CD8-positive, alpha-beta memory T cell (primary cell): ENCODE measurements at regions not wholly inside any gene's neighbourhood (a gene's known extent, or its start where the extent isn't known, plus 50 kb on each side); places are given as distances from the start of the nearest gene placed in this dataset.
A peak's percentile ranks its signal among the peaks of the same experiment; 100 is the strongest.

Experiments
- CTCF ChIA-PET: fragments of 350-600 bp; sonication (Branson Sonifier 250); formaldehyde crosslinking; loops from one replicate; lab custom pipeline; 2021; ENCODE audit warnings: antibody characterized with exemption; lab: Charles Lee
- POLR2A ChIA-PET: fragments of 350-600 bp; sonication (Branson Sonifier 250); formaldehyde crosslinking; loops from one replicate; lab custom pipeline; 2021; ENCODE audit warnings: antibody characterized with exemption; lab: Charles Lee
- DNase-seq, 5 donors: peaks; one replicate each; pipeline versions ENCODE4 v3.0.0 to v3.0.0-alpha.2; 2020 to 2022; ENCODE audit warnings: mixed read lengths in 1 of 5
- H3K27ac ChIP-seq: one replicate; pipeline ENCODE4 v1.7.0; 2013; ENCODE audit warnings: low read depth, mild to moderate bottlenecking, low read length, moderate library complexity
- H3K27me3 ChIP-seq: 2 replicates; pipeline ENCODE4 v1.7.0; 2013; ENCODE audit warnings: low read length, mild to moderate bottlenecking; ENCODE audit not compliant: insufficient read depth, poor library complexity, severe bottlenecking
- H3K36me3 ChIP-seq: 2 replicates; pipeline ENCODE4 v1.7.0; 2013; ENCODE audit warnings: mild to moderate bottlenecking, low read length, moderate library complexity; ENCODE audit not compliant: insufficient read depth
- H3K4me1 ChIP-seq: 2 replicates; pipeline ENCODE4 v1.7.0; 2013; ENCODE audit warnings: mild to moderate bottlenecking, low read length, moderate library complexity; ENCODE audit not compliant: insufficient read depth
- H3K4me3 ChIP-seq: 2 replicates; pipeline ENCODE4 v1.7.0; 2013; ENCODE audit warnings: mild to moderate bottlenecking, low read length
- H3K9me3 ChIP-seq: 2 replicates; pipeline ENCODE4 v1.7.0; 2013; ENCODE audit warnings: mild to moderate bottlenecking, low read length
- H3K27ac Mint-ChIP-seq, 8 donors: one replicate each; pipeline ENCODE4 v1.8.0; 2020 to 2021; ENCODE audit warnings: mixed read lengths in 8 of 8, mild to moderate bottlenecking in 6 of 8, inconsistent platforms in 3 of 8, moderate library complexity in 3 of 8
- H3K27me3 Mint-ChIP-seq, 2 donors: one replicate each; pipeline ENCODE4 v1.8.0; 2020 to 2021; ENCODE audit warnings: mixed read lengths in 2 of 2, mild to moderate bottlenecking in 1 of 2, moderate library complexity in 1 of 2
- H3K36me3 Mint-ChIP-seq, 3 donors: one replicate each; pipeline ENCODE4 v1.8.0; 2020 to 2021; ENCODE audit warnings: mixed read lengths in 3 of 3, inconsistent platforms in 1 of 3, mild to moderate bottlenecking in 1 of 3
- H3K4me1 Mint-ChIP-seq, 3 donors: one replicate each; pipeline ENCODE4 v1.8.0; 2020 to 2021; ENCODE audit warnings: mixed read lengths in 3 of 3, inconsistent platforms in 1 of 3, mild to moderate bottlenecking in 1 of 3
- H3K4me3 Mint-ChIP-seq, 7 donors: one replicate each; pipeline ENCODE4 v1.8.0; 2020 to 2021; ENCODE audit warnings: mixed read lengths in 7 of 7, mild to moderate bottlenecking in 6 of 7, moderate library complexity in 4 of 7, inconsistent platforms in 2 of 7
- H3K9me3 Mint-ChIP-seq, 5 donors: one replicate each; pipeline ENCODE4 v1.8.0; 2020 to 2022; ENCODE audit warnings: mixed read lengths in 5 of 5, mild to moderate bottlenecking in 3 of 5, moderate library complexity in 2 of 5, inconsistent platforms in 1 of 5

DNA sequence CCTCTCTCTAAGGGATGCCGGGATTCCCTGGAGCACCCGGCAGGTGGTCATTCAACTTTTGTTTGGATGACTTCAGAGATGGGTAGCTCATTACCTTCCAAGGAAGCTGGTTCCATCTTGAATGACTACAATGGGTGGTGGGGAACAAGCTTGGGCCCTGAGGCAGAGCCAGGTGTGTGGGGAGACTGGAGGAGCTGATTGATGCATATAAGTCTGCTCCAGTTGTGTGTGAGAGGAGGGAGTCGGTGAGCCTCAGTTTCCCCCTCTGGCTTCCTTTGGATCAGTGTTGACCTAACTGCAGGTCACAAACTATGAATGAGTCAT lies 133.8 kb upstream of the ZBTB40 start:
- H3K9me3 ChIP-seq, result no peaks in the 10 kb centered on the region
- Mint-ChIP-seq H3K4me1 (no peaks in the 10 kb centered on the region), H3K9me3 (no peaks in the 10 kb centered on the region), H3K36me3 (no peaks in the 10 kb centered on the region), H3K27ac (no peak overlapping the region), H3K27me3 (peaks cover 13 to 35% of the 10 kb centered on the region in 2 donors), H3K4me3 (no peak overlapping the region)
- no peak for DNase-seq
- ChIA-PET CTCF (no interaction called here), POLR2A (no interaction called here)
- H3K27ac ChIP-seq, result no peak overlapping the region
- H3K27me3 ChIP-seq, result peaks cover 3% of the 10 kb centered on the region
- no peaks in the 10 kb centered on the region for H3K4me1 ChIP-seq
- H3K4me3 ChIP-seq, result no peak overlapping the region
- H3K36me3 ChIP-seq, result no peaks in the 10 kb centered on the region

- no peaks in the 10 kb centered on the region for H3K9me3 Mint-ChIP-seq
- Histone ChIP-seq H3K36me3 (no peaks in the 10 kb centered on the region), H3K4me3 (no peak overlapping the region), H3K4me1 (no peaks in the 10 kb centered on the region), H3K27me3 (peaks cover 3% of the 10 kb centered on the region), H3K27ac (no peak overlapping the region), H3K9me3 (no peaks in the 10 kb centered on the region)
- H3K4me1 Mint-ChIP-seq, result no peaks in the 10 kb centered on the region
- ChIA-PET CTCF (no interaction called here), POLR2A (no interaction called here)
- DNase-seq, result peak in 1 of 5 donors; percentile 33
- no peaks in the 10 kb centered on the region for H3K36me3 Mint-ChIP-seq
- peak overlapping the region in 1 of 8 donors; percentile 50 for H3K27ac Mint-ChIP-seq
- peaks cover 10 to 35% of the 10 kb centered on the region in 2 donors for H3K27me3 Mint-ChIP-seq
- H3K4me3 Mint-ChIP-seq, result no peak overlapping the region
Measured at GRCh38 chr1:22318279-22318981, 133.2 kb upstream of the ZBTB40 start.

DNA sequence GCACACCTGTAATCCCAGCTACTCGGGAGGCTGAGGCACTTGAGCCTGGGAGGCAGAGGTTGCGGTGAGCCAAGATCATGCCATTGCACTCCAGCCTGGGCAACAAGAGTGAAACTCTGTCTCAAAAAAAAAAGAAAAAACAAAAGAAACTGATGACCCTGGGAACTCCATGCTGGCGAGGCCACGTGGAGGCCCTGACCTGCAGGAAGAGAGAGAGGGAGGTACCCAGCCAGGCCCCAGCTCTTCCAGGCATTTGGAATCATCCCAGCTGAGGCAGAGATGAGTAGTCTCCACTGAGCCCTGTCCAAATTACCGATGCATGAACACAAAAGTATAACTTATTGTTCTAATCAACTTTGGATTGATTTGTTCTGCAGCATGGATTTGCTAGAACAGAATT lies 132.0 kb upstream of the ZBTB40 start:
- Histone ChIP-seq H3K27ac (no peak overlapping the region), H3K27me3 (peaks cover 3% of the 10 kb centered on the region), H3K4me1 (no peaks in the 10 kb centered on the region), H3K9me3 (no peaks in the 10 kb centered on the region), H3K36me3 (no peaks in the 10 kb centered on the region), H3K4me3 (no peak overlapping the region)
- Mint-ChIP-seq H3K36me3 (no peaks in the 10 kb centered on the region), H3K27ac (no peak overlapping the region), H3K4me3 (no peak overlapping the region), H3K9me3 (no peaks in the 10 kb centered on the region), H3K27me3 (peaks cover 8 to 31% of the 10 kb centered on the region in 2 donors), H3K4me1 (no peaks in the 10 kb centered on the region)
- no peak for DNase-seq
- ChIA-PET CTCF (no interaction called here), POLR2A (no interaction called here)

DNA sequence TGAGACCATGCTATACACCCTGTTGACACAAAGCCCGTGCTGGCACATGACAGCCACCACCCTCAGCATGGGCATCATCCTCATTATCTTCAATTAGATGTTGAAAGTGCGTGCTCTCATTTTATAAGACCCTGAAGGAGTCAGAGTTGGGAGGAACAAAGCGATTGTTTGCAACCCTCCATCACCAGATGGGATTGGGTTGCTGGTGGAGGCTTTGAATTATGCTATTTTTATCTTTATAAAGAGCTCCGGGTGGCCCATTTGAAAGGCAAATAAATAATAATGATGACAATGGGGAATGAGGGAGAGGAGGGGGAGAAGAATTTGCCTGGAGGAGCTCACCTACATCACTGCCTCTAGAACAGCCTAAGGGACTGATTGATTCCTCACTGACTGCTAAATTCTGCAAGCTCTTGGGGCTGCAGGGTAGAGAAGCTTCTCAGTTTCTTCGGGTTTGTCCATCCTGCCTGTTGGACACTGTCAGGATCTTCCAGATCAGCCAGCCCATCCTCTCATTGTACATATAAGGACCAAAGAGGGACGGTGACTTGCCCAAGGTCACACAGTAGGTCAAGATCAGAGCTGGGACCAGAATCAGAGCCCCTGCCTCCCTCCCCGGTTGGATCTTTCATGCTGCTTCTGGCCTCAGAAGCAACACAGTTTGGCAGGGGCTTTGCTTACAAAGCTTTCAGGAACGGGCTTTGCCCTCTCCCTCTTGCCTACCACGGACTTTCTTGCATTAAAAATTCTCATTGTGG lies 130.9 kb upstream of the ZBTB40 start:
- Mint-ChIP-seq H3K4me1 (no peaks in the 10 kb centered on the region), H3K9me3 (no peaks in the 10 kb centered on the region), H3K27ac (no peak overlapping the region), H3K4me3 (no peak overlapping the region), H3K36me3 (no peaks in the 10 kb centered on the region), H3K27me3 (peaks cover 8 to 23% of the 10 kb centered on the region in 2 donors)
- Histone ChIP-seq H3K27ac (no peak overlapping the region), H3K9me3 (no peaks in the 10 kb centered on the region), H3K4me1 (no peaks in the 10 kb centered on the region), H3K4me3 (no peak overlapping the region), H3K27me3 (peaks cover 3% of the 10 kb centered on the region), H3K36me3 (no peaks in the 10 kb centered on the region)
- POLR2A ChIA-PET, result no interaction called here
- CTCF ChIA-PET, result no interaction called here
- DNase-seq, result no peak

GRCh38 chr1:22321917-22322316 lies 129.7 kb upstream of the ZBTB40 start:
- CTCF ChIA-PET, result no interaction called here
- Mint-ChIP-seq H3K27me3 (peaks cover 8 to 28% of the 10 kb centered on the region in 2 donors), H3K9me3 (no peaks in the 10 kb centered on the region), H3K36me3 (no peaks in the 10 kb centered on the region), H3K4me3 (no peak overlapping the region), H3K27ac (no peak overlapping the region), H3K4me1 (no peaks in the 10 kb centered on the region)
- no peak overlapping the region for H3K27ac ChIP-seq
- H3K4me1 ChIP-seq, result no peaks in the 10 kb centered on the region
- no peak overlapping the region for H3K4me3 ChIP-seq
- peaks cover 3% of the 10 kb centered on the region for H3K27me3 ChIP-seq
- H3K36me3 ChIP-seq, result no peaks in the 10 kb centered on the region
- no peaks in the 10 kb centered on the region for H3K9me3 ChIP-seq
- POLR2A ChIA-PET, result no interaction called here
- DNase-seq, result no peak

GRCh38 chr1:22323141-22323845 lies 128.4 kb upstream of the ZBTB40 start:
- H3K27ac Mint-ChIP-seq, result no peak overlapping the region
- CTCF ChIA-PET, result no interaction called here

DNA sequence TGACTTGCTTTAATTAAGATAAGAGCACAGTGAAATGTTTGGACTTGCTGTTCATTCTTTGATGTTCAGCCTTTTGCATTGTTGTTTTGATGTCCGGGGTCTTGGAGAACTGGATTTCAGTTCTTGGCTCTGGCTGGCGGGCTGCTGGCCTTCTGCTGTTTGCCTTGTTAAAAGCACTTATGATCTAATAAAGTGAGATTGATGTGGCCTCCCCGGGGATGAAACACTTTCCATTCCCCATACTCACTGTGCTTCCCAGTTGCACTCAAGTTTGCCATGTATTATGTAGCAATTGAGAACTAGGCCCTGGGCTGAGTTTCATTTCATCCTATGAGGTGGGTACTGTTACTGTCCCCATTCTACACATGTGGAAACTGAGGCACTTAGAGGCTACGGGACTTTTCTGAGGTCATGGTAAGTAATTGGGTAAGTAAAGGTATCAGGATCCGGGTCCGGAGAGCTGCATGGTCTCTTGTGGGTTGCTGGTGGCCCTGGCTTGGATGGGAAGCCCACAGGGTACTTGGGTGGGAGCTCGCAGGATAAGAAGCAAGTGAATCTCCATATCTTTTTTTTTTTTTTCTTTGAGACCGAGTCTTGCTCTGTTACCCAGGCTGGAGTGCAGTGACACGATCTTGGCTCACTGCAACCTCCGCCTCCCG lies 127.7 kb upstream of the ZBTB40 start:
- no peaks in the 10 kb centered on the region for H3K4me1 ChIP-seq
- H3K4me3 ChIP-seq, result no peak overlapping the region
- Mint-ChIP-seq H3K27ac (no peak overlapping the region), H3K9me3 (no peaks in the 10 kb centered on the region), H3K4me1 (no peaks in the 10 kb centered on the region), H3K27me3 (peaks cover 0 to 20% of the 10 kb centered on the region in 2 donors), H3K36me3 (no peaks in the 10 kb centered on the region), H3K4me3 (no peak overlapping the region)
- DNase-seq, result no peak
- ChIA-PET POLR2A (no interaction called here), CTCF (no interaction called here)
- no peaks in the 10 kb centered on the region for H3K36me3 ChIP-seq
- H3K27me3 ChIP-seq, result no peaks in the 10 kb centered on the region
- H3K9me3 ChIP-seq, result no peaks in the 10 kb centered on the region
- no peak overlapping the region for H3K27ac ChIP-seq

More at GRCh38 chr1:22323141-22323845, 128.4 kb upstream of the ZBTB40 start:
- H3K4me3 Mint-ChIP-seq, result no peak overlapping the region
- H3K27me3 Mint-ChIP-seq, result peaks cover 0 to 23% of the 10 kb centered on the region in 2 donors
- H3K36me3 ChIP-seq, result no peaks in the 10 kb centered on the region
- no peak for DNase-seq
- H3K4me1 ChIP-seq, result no peaks in the 10 kb centered on the region
- H3K27me3 ChIP-seq, result peaks cover 3% of the 10 kb centered on the region
- H3K9me3 ChIP-seq, result no peaks in the 10 kb centered on the region
- POLR2A ChIA-PET, result no interaction called here
- no peaks in the 10 kb centered on the region for H3K9me3 Mint-ChIP-seq
- H3K36me3 Mint-ChIP-seq, result no peaks in the 10 kb centered on the region
- no peaks in the 10 kb centered on the region for H3K4me1 Mint-ChIP-seq
- no peak overlapping the region for H3K27ac ChIP-seq
- H3K4me3 ChIP-seq, result no peak overlapping the region
